Stimulated activated CD8-positive, alpha-beta memory T cell treated with anti-CD3 and anti-CD28 coated beads, Interleukin-7, amount 100 ng/mL, for 24 hours (primary cell): ENCODE measurements at regions not wholly inside any gene's neighbourhood (a gene's known extent, or its start where the extent isn't known, plus 50 kb on each side); places are given as distances from the start of the nearest gene placed in this dataset.
"Not testable (repeated sequence)": the region's sequence is repeated elsewhere in the genome, so short reads cannot be mapped to it uniquely, and the experiment has no call there.

Source experiments
- DNase-seq: peaks from one replicate; pipeline ENCODE4 v3.0.0-alpha.2; 2020; ENCODE audit warnings: low read depth

GRCh38 chr2:57330447-57330846 lies 716.2 kb upstream of the VRK2 start:
- DNase-seq = no peak

- DNase-seq = no peak
Measured at GRCh38 chr2:57333221-57333620, 713.4 kb upstream of the VRK2 start.

- no peak for DNase-seq
Measured at GRCh38 chr2:57343391-57344006, 703.1 kb upstream of the VRK2 start.

- DNase-seq = no peak
Measured at GRCh38 chr2:57368190-57368589, 678.4 kb upstream of the VRK2 start.

GRCh38 chr2:57370882-57371585 lies 675.6 kb upstream of the VRK2 start:
- no peak for DNase-seq

- DNase-seq = no peak
Measured at GRCh38 chr2:57372237-57372984, 674.2 kb upstream of the VRK2 start.

- no peak for DNase-seq
Measured at GRCh38 chr2:57373530-57373929, 673.1 kb upstream of the VRK2 start.

- no peak for DNase-seq
Measured at GRCh38 chr2:57376985-57377384, 669.6 kb upstream of the VRK2 start.

GRCh38 chr2:57386305-57386704 lies 660.3 kb upstream of the VRK2 start:
- DNase-seq = no peak

GRCh38 chr2:57396355-57397098 lies 650.1 kb upstream of the VRK2 start:
- DNase-seq = no peak

- no peak for DNase-seq
Measured at GRCh38 chr2:57397550-57398360, 648.9 kb upstream of the VRK2 start.

- no peak for DNase-seq
Measured at GRCh38 chr2:57399057-57399456, 647.5 kb upstream of the VRK2 start.

GRCh38 chr2:57402096-57402495 lies 644.5 kb upstream of the VRK2 start:
- no peak for DNase-seq

GRCh38 chr2:57402755-57403154 lies 643.9 kb upstream of the VRK2 start:
- no peak for DNase-seq

GRCh38 chr2:57407772-57408201 lies 638.8 kb upstream of the VRK2 start:
- DNase-seq = no peak

- no peak for DNase-seq
Measured at GRCh38 chr2:57408587-57408986, 638.0 kb upstream of the VRK2 start.

GRCh38 chr2:57417007-57417406 lies 629.6 kb upstream of the VRK2 start:
- DNase-seq = no peak

GRCh38 chr2:57418859-57419346 lies 627.7 kb upstream of the VRK2 start:
- not testable (repeated sequence) for DNase-seq

- no peak for DNase-seq
Measured at GRCh38 chr2:57429831-57430230, 616.8 kb upstream of the VRK2 start.

- no peak for DNase-seq
Measured at GRCh38 chr2:57432528-57432927, 614.1 kb upstream of the VRK2 start.

- no peak for DNase-seq
Measured at GRCh38 chr2:57434441-57434840, 612.2 kb upstream of the VRK2 start.
